Breast epithelium (tissue), 3 donors: ENCODE measurements at regions not wholly inside any gene's neighbourhood (a gene's known extent, or its start where the extent isn't known, plus 50 kb on each side); places are given as distances from the start of the nearest gene placed in this dataset.

Experiments
- POLR2AphosphoS5 ChIP-seq, 3 donors: sonication (generic); formaldehyde crosslinking; IDR thresholded peaks; one replicate each; pipeline ENCODE4 v1.6.1; 2017; ENCODE audit warnings: antibody characterized with exemption in 3 of 3
- TF ChIP-seq, protein P1 (sequence below), 3 donors: fragments of 450-650 bp; IDR thresholded peaks; one replicate each; pipeline ENCODE4 v1.5.1; 2016 to 2017; ENCODE audit warnings: antibody characterized with exemption in 3 of 3, mild to moderate bottlenecking in 3 of 3, moderate library complexity in 3 of 3

DNA sequence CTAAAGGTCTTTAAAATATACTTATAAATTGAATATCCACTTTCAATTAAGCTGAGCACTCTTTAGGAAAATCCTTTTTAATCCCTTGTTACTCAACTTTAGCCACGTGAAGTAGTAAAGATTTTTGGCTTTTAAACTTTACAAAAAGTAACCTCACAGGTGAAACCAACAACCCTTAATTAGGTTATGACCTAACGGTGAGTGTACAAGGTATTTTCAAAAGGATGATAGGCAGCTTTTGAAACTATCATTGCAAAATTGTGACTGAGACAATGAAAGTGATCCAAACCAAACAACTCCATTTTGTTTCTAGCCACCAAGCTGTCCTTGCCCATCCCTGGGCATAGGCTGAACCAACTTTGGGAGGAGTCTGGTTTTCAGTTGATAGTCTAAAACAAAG is 940.2 kb downstream of the OTOL1 start:
- TF ChIP-seq, protein P1, sequence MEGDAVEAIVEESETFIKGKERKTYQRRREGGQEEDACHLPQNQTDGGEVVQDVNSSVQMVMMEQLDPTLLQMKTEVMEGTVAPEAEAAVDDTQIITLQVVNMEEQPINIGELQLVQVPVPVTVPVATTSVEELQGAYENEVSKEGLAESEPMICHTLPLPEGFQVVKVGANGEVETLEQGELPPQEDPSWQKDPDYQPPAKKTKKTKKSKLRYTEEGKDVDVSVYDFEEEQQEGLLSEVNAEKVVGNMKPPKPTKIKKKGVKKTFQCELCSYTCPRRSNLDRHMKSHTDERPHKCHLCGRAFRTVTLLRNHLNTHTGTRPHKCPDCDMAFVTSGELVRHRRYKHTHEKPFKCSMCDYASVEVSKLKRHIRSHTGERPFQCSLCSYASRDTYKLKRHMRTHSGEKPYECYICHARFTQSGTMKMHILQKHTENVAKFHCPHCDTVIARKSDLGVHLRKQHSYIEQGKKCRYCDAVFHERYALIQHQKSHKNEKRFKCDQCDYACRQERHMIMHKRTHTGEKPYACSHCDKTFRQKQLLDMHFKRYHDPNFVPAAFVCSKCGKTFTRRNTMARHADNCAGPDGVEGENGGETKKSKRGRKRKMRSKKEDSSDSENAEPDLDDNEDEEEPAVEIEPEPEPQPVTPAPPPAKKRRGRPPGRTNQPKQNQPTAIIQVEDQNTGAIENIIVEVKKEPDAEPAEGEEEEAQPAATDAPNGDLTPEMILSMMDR (IDR thresholded peaks at IDR 0.05) = no peak
- no peak for TF ChIP-seq POLR2AphosphoS5 (IDR thresholded peaks at IDR 0.05)
